ENCODE measurements at regions not wholly inside any gene's neighbourhood (a gene's known extent, or its start where the extent isn't known, plus 50 kb on each side); places are given as distances from the start of the nearest gene placed in this dataset.
"Not testable (repeated sequence)": the region's sequence is repeated elsewhere in the genome, so short reads cannot be mapped to it uniquely, and the experiment has no call there.

DNA sequence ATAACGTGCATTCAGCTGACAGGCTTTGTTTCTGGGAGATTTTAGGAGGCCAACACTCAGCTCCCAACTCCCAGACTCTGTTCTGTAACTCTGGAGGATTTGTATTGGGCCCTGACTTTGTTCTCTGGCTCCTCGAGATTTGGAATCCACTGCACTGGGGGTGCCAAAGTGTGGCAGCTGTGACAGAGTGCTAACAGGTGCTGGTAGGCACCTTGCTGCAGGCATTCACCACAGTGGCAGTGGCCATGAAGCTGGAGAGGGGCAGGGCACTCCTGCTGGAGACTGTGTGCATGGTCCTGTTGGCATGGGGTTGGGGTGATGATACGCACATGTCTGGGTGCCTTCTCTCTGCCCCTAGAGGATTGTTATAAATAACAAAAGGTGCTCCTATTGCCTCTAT is 1094.9 kb upstream of the SLIT2 start:
- no peak for DNase-seq
- peaks cover 0 to 9% (median 2%) of the 10 kb centered on the region in 4 donors for H3K4me1 ChIP-seq
- H3K27me3 ChIP-seq, result no peaks in the 10 kb centered on the region
- TF ChIP-seq EP300 (IDR thresholded peaks at IDR 0.05; ENCODE audit: low read depth) (no peak), POLR2A (IDR thresholded peaks at IDR 0.05) (no peak)
- in situ Hi-C loops (cut with MboI; ENCODE audit: low pct_ligation_motif_present in 1 of 4, low pct_unique_long_range_greater_than_20kb in 1 of 4, low sequenced_read_pairs in 3 of 4) (no loop called here), intact Hi-C loops (cut with DNase I; ENCODE audit: low total_unique reads) (no loop called here)
- peaks cover 12% of the 10 kb centered on the region in 2 donors for H3K9me3 ChIP-seq
- no peaks in the 10 kb centered on the region for H3K36me3 ChIP-seq
- H3K27ac ChIP-seq, result no peak overlapping the region
- H3K4me3 ChIP-seq, result no peak overlapping the region
- WGBS, 2 donors (ENCODE audit: low coverage in 1 of 2), result 60 to 71% methylated on average over 1 to 3 of the region's 3 CpGs

DNA sequence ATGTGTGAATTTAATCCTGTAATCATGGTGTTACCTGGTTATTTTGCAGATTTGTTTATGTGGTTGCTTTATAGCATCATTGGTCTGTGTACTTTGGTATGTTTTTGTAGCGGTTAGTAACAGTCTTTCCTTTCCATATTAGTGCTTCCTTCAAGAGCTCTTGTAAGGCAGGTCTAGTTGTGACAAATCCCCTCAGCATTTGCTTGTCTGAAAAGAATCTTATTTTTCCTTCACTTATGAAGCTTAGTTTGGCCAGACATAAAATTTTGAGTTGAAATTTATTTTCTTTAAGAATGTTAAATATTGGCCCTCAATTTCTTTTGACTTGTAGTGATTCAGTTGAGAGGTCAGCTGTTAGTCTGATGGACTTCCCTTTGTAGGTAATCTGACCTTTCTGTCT is 1096.1 kb upstream of the SLIT2 start:
- intact Hi-C loops (cut with DNase I; ENCODE audit: low total_unique reads), result no loop called here
- Histone ChIP-seq H3K36me3 (no peaks in the 10 kb centered on the region), H3K27ac (no peak overlapping the region), H3K4me1 (peaks cover 0 to 9% (median 2%) of the 10 kb centered on the region in 4 donors), H3K4me3 (no peak overlapping the region), H3K9me3 (peaks cover 12% of the 10 kb centered on the region in 2 donors), H3K27me3 (no peaks in the 10 kb centered on the region)
- TF ChIP-seq POLR2A (IDR thresholded peaks at IDR 0.05) (no peak), POLR2AphosphoS5 (IDR thresholded peaks at IDR 0.05) (no peak), EP300 (IDR thresholded peaks at IDR 0.05; ENCODE audit: low read depth) (no peak)
- TF ChIP-seq, protein P1, sequence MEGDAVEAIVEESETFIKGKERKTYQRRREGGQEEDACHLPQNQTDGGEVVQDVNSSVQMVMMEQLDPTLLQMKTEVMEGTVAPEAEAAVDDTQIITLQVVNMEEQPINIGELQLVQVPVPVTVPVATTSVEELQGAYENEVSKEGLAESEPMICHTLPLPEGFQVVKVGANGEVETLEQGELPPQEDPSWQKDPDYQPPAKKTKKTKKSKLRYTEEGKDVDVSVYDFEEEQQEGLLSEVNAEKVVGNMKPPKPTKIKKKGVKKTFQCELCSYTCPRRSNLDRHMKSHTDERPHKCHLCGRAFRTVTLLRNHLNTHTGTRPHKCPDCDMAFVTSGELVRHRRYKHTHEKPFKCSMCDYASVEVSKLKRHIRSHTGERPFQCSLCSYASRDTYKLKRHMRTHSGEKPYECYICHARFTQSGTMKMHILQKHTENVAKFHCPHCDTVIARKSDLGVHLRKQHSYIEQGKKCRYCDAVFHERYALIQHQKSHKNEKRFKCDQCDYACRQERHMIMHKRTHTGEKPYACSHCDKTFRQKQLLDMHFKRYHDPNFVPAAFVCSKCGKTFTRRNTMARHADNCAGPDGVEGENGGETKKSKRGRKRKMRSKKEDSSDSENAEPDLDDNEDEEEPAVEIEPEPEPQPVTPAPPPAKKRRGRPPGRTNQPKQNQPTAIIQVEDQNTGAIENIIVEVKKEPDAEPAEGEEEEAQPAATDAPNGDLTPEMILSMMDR (IDR thresholded peaks at IDR 0.05), result no peak
- WGBS, 2 donors (ENCODE audit: low coverage in 1 of 2), result 90 to 100% methylated on average over 1 of the region's 1 CpG
- in situ Hi-C loops (cut with MboI; ENCODE audit: low pct_ligation_motif_present in 1 of 4, low pct_unique_long_range_greater_than_20kb in 1 of 4, low sequenced_read_pairs in 3 of 4), result no loop called here
- DNase-seq, result no peak

DNA sequence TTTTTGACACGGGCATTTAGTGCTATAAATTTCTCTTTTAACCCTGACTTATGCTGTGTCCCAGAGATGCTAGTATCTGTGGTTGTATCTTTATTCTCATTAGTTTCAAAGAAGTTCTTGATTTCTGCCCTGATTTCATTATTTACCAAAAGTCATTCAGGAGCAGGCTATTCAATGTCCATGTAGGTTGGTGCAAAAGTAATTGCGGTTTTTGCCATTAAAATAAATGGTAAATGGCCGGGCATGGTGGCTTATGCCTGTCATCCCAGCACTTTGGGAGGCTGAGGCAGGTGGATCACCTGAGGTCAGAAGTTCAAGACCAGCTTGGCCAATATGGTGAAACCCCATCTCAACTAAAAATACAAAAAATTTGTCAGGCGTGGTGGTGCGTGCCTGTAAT is 1097.4 kb upstream of the SLIT2 start:
- intact Hi-C loops (cut with DNase I; ENCODE audit: low total_unique reads); DNase-seq; H3K27me3 ChIP-seq; H3K4me3 ChIP-seq; in situ Hi-C loops (cut with MboI; ENCODE audit: low pct_ligation_motif_present in 1 of 4, low pct_unique_long_range_greater_than_20kb in 1 of 4, low sequenced_read_pairs in 3 of 4); H3K4me1 ChIP-seq; H3K36me3 ChIP-seq; H3K27ac ChIP-seq: not testable (repeated sequence)
- H3K9me3 ChIP-seq, result peaks cover 12% of the 10 kb centered on the region in 2 donors
- 81 to 87% methylated on average over 2 to 5 of the region's 5 CpGs for WGBS, 2 donors (ENCODE audit: low coverage in 1 of 2)

DNA sequence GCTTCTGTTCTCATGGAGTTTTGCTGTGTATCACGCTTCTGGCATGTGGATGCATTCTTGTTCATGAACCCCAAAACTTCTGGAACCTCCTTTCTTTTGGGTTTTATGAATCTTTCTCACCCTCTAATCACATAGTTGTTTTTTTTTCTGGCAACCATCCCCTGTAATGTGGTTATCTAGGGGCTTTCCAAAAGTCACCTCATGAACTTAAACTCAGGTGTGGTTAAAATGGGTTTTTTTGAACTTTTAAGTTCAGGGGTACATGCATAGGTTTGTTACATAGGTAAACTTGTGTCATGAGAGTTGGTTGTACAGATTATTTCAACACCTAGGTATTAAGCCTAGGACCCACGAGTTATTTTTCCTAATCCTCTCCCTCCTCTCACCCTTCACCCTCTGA is 1099.4 kb upstream of the SLIT2 start:
- in situ Hi-C loops (cut with MboI; ENCODE audit: low pct_ligation_motif_present in 1 of 4, low pct_unique_long_range_greater_than_20kb in 1 of 4, low sequenced_read_pairs in 3 of 4), result no loop called here
- Histone ChIP-seq H3K27ac (no peak overlapping the region), H3K27me3 (no peaks in the 10 kb centered on the region), H3K4me3 (no peak overlapping the region), H3K9me3 (peaks cover 12% of the 10 kb centered on the region in 2 donors), H3K4me1 (no peaks in the 10 kb centered on the region), H3K36me3 (no peaks in the 10 kb centered on the region)
- DNase-seq, result no peak
- intact Hi-C loops (cut with DNase I; ENCODE audit: low total_unique reads), result no loop called here
- no peak for TF ChIP-seq POLR2AphosphoS5 (IDR thresholded peaks at IDR 0.05)
- TF ChIP-seq, protein P1 (IDR thresholded peaks at IDR 0.05), result no peak
- TF ChIP-seq EP300 (IDR thresholded peaks at IDR 0.05; ENCODE audit: low read depth), result no peak
- no peak for TF ChIP-seq POLR2A (IDR thresholded peaks at IDR 0.05)
- 70 to 77% methylated on average over 2 of the region's 2 CpGs for WGBS, 2 donors (ENCODE audit: low coverage in 1 of 2)

DNA sequence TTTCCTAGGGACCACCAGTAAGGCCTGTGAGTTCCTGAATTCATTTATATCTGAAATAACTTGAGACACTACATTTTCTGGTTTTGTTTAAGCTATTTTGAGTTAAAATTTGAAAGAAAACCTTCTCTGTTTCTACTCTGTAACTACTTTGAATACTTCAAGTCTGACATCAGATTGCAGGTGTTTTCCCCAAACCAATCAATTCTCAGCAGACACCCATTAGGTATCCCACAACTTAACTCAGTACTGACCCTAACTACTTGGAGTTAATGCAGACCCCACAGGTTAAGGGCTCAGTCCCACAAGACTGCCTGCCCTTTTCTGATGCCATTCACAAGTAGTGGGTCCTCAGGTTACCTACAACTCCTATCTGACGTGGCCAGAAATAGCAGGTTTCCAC is 1100.0 kb upstream of the SLIT2 start:
- no peak for DNase-seq
- in situ Hi-C loops (cut with MboI; ENCODE audit: low pct_ligation_motif_present in 1 of 4, low pct_unique_long_range_greater_than_20kb in 1 of 4, low sequenced_read_pairs in 3 of 4), result no loop called here

More for the DNA sequence above, 1100.0 kb upstream of the SLIT2 start:
- no peaks in the 10 kb centered on the region for H3K27me3 ChIP-seq
- H3K9me3 ChIP-seq, result peaks cover 12% of the 10 kb centered on the region in 2 donors
- no peak overlapping the region for H3K27ac ChIP-seq
- 65 to 100% methylated on average over 1 of the region's 1 CpG for WGBS, 2 donors (ENCODE audit: low coverage in 1 of 2)
- intact Hi-C loops (cut with DNase I; ENCODE audit: low total_unique reads), result no loop called here
- H3K4me1 ChIP-seq, result no peaks in the 10 kb centered on the region
- H3K36me3 ChIP-seq, result no peaks in the 10 kb centered on the region
- H3K4me3 ChIP-seq, result no peak overlapping the region
- TF ChIP-seq POLR2A (IDR thresholded peaks at IDR 0.05) (no peak), EP300 (IDR thresholded peaks at IDR 0.05; ENCODE audit: low read depth) (no peak), POLR2AphosphoS5 (IDR thresholded peaks at IDR 0.05) (no peak)
- TF ChIP-seq, protein P1 (IDR thresholded peaks at IDR 0.05), result no peak

Data from transverse colon (tissue), 4 donors.